ENCODE measurements at regions not wholly inside any gene's neighbourhood (a gene's known extent, or its start where the extent isn't known, plus 50 kb on each side); places are given as distances from the start of the nearest gene placed in this dataset.

DNA sequence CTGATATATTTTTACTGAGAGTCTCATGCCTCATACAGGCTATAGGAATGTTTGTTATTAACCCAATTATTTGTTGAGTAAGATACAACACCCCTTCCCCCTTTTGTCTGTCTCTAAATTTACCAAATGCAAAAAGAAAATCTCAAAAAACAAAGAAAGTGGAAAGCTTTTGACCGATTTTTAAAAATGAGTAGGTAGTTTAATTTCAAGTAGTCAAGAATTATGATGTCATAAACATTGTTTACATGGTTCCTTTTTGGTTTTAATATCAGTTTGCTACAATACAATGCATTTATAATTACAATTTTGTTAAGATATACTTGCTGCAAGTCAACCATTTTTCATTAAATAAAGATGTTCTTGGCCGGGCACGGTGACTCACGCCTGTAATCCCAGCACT lies 84.7 kb upstream of the HMGA2 start:
- H3K36me3 ChIP-seq (ENCODE audit: control insufficient read depth in 2 of 3, insufficient read depth in 3 of 3, low read length in 3 of 3), result no peaks in the 10 kb centered on the region
- no peak for DNase-seq
- H3K9ac ChIP-seq (ENCODE audit: low read length in 3 of 3), result no peak overlapping the region
- TF ChIP-seq, protein P1, sequence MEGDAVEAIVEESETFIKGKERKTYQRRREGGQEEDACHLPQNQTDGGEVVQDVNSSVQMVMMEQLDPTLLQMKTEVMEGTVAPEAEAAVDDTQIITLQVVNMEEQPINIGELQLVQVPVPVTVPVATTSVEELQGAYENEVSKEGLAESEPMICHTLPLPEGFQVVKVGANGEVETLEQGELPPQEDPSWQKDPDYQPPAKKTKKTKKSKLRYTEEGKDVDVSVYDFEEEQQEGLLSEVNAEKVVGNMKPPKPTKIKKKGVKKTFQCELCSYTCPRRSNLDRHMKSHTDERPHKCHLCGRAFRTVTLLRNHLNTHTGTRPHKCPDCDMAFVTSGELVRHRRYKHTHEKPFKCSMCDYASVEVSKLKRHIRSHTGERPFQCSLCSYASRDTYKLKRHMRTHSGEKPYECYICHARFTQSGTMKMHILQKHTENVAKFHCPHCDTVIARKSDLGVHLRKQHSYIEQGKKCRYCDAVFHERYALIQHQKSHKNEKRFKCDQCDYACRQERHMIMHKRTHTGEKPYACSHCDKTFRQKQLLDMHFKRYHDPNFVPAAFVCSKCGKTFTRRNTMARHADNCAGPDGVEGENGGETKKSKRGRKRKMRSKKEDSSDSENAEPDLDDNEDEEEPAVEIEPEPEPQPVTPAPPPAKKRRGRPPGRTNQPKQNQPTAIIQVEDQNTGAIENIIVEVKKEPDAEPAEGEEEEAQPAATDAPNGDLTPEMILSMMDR (IDR thresholded peaks at IDR 0.05; ENCODE audit: borderline replicate concordance, extremely low read depth, insufficient read depth), result no peak
- no peak overlapping the region for H3K4me3 ChIP-seq (ENCODE audit: low read length in 3 of 3)
- H3K27me3 ChIP-seq (ENCODE audit: control insufficient read depth, insufficient read depth, low read length), result no peaks in the 10 kb centered on the region
- intact Hi-C loops (cut with DNase I), result no loop called here
- no peaks in the 10 kb centered on the region for H3K9me3 ChIP-seq (ENCODE audit: control insufficient read depth in 2 of 3, insufficient read depth in 1 of 3, low read length in 3 of 3)
- H3K4me1 ChIP-seq (ENCODE audit: control insufficient read depth in 2 of 3, insufficient read depth in 2 of 3, low read depth in 1 of 3, low read length in 3 of 3), result peaks cover 0 to 4% (median 0%) of the 10 kb centered on the region in 3 donors
- FAIRE-seq, result no peak
- no peak overlapping the region for H3K27ac ChIP-seq (ENCODE audit: low read depth in 2 of 2, low read length in 2 of 2)

DNA sequence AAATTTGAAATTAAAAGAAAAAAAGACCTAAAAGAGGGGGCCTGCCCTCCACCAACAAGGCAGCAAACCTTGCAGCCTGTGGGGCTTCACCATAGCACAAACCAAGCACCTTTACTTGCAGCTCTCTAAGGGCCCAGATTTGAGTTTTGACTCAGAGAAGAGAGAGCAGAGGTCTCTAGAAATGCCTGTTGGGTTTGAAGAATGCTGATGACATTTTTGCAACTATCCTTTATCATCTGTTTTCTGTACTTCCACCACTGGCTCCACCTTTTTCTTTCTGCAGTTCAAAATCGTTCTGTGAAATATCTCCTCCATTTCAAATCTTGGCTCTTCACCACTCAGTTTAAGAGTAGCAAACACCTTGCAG lies 83.8 kb upstream of the HMGA2 start:
- Histone ChIP-seq H3K27ac (ENCODE audit: low read depth in 2 of 2, low read length in 2 of 2) (no peak overlapping the region), H3K4me1 (ENCODE audit: control insufficient read depth in 2 of 3, insufficient read depth in 2 of 3, low read depth in 1 of 3, low read length in 3 of 3) (peaks cover 0 to 4% (median 0%) of the 10 kb centered on the region in 3 donors), H3K27me3 (ENCODE audit: control insufficient read depth, insufficient read depth, low read length) (no peaks in the 10 kb centered on the region), H3K9me3 (ENCODE audit: control insufficient read depth in 2 of 3, insufficient read depth in 1 of 3, low read length in 3 of 3) (no peaks in the 10 kb centered on the region), H3K4me3 (ENCODE audit: low read length in 3 of 3) (peak overlapping the region in 2 of 3 donors; percentile 1 to 69), H3K9ac (ENCODE audit: low read length in 3 of 3) (peak overlapping the region in 1 of 3 donors; percentile 22), H3K36me3 (ENCODE audit: control insufficient read depth in 2 of 3, insufficient read depth in 3 of 3, low read length in 3 of 3) (no peaks in the 10 kb centered on the region)
- DNase-seq (peak in 1 of 5 donors; percentile 16), FAIRE-seq (no peak)
- TF ChIP-seq, protein P1 (IDR thresholded peaks at IDR 0.05; ENCODE audit: borderline replicate concordance, extremely low read depth, insufficient read depth), result no peak
- intact Hi-C loops (cut with DNase I), result no loop called here

DNA sequence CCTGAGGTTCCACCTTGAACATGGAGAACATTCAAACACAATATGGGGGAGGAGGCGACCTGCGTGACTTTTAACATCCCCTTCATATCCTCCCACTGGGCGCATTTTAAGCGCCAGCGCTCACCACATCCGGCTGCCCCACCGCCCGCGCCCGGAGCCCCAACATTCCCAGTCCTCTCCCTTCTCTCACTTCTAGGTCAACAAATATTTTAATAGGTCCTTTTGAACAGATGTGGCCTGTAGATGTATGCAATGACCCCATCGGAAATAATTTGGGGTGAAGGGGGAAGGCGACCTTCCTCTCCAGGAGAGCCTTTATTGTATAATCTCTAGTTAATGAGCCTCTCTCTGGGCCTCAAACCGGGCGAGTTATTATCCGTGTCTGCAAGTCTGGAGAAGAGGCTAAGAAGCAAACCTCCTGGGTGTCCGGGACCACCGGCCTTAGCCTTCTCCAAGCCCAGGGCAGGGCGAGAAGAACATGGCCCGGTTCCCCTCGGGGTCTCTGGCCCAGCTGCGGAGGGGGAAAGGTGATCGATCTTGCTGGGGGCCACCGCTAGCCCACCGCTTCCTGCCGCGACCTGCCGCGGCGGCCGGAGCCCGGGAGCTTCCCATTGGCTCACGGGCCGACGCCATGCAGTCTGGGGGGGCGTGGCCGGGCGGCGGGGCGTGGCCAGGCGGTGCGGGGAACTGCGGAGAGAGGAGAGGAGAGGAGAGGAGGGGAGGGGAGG lies 83.2 kb upstream of the HMGA2 start:
- TF ChIP-seq, protein P1 (IDR thresholded peaks at IDR 0.05; ENCODE audit: borderline replicate concordance, extremely low read depth, insufficient read depth), result no peak
- Histone ChIP-seq H3K9ac (ENCODE audit: low read length in 3 of 3) (peak overlapping the region; percentile 6 to 51 (median 22)), H3K9me3 (ENCODE audit: control insufficient read depth in 2 of 3, insufficient read depth in 1 of 3, low read length in 3 of 3) (no peaks in the 10 kb centered on the region), H3K27ac (ENCODE audit: low read depth in 2 of 2, low read length in 2 of 2) (no peak overlapping the region), H3K4me3 (ENCODE audit: low read length in 3 of 3) (peak overlapping the region; percentile 56 to 79 (median 69)), H3K27me3 (ENCODE audit: control insufficient read depth, insufficient read depth, low read length) (no peaks in the 10 kb centered on the region), H3K36me3 (ENCODE audit: control insufficient read depth in 2 of 3, insufficient read depth in 3 of 3, low read length in 3 of 3) (no peaks in the 10 kb centered on the region), H3K4me1 (ENCODE audit: control insufficient read depth in 2 of 3, insufficient read depth in 2 of 3, low read depth in 1 of 3, low read length in 3 of 3) (peaks cover 0 to 4% (median 0%) of the 10 kb centered on the region in 3 donors)
- FAIRE-seq (no peak), DNase-seq (peak; percentile 80 to 98 (median 96))
- intact Hi-C loops (cut with DNase I), result no loop called here
